HG02759 (cell line): ENCODE measurements at regions not wholly inside any gene's neighbourhood (a gene's known extent, or its start where the extent isn't known, plus 50 kb on each side); places are given as distances from the start of the nearest gene placed in this dataset.
"Not testable (repeated sequence)": the region's sequence is repeated elsewhere in the genome, so short reads cannot be mapped to it uniquely, and the experiment has no call there.

Source experiments
- ATAC-seq: cut with Tn5 transposase; IDR thresholded peaks from one replicate; pipeline ENCODE4 v1.9.1; 2021; ENCODE audit warnings: mild to moderate bottlenecking, moderate library complexity; ENCODE audit not compliant: unreplicated experiment

- no peak for ATAC-seq
Measured at GRCh38 chr5:116897291-116897690, 322.7 kb upstream of the SEMA6A start.

- ATAC-seq: no peak
Measured at GRCh38 chr5:116896001-116896400, 321.4 kb upstream of the SEMA6A start.

- ATAC-seq: no peak
Measured at GRCh38 chr5:116892993-116893392, 318.4 kb upstream of the SEMA6A start.

- ATAC-seq: no peak
Measured at GRCh38 chr5:116887104-116887503, 312.5 kb upstream of the SEMA6A start.

GRCh38 chr5:116885825-116886224 lies 311.2 kb upstream of the SEMA6A start:
- ATAC-seq: peak; percentile 77

GRCh38 chr5:116883875-116884274 lies 309.3 kb upstream of the SEMA6A start:
- peak; percentile 47 for ATAC-seq

DNA sequence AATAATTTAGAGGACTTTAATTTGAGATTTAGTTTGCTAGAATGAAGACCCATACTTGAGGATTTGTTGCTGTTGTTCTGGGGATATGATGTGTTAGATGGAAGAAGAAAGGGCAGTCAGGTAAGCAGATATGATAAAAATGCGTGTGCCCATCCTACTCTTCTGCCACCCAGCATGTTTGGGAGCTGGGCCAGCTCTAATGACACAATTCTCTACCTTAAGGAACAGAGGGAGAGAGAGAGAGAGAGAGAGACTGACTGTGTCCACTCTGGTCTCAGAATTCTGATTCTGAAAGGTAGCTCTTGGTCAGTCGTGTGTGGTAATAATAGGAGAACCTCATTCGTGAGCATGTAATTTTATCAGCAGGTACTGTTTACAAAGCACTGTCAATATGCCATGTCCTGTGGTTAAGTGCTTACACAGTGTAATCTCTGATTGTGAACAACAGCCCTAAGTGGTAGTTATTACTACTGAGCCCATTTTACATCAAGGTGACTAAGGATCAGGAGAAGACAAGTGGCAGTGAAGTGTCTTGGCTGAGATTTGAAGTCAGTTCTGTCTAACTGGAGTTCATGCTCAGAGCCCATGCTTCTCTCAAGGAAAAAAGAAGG lies 307.4 kb upstream of the SEMA6A start:
- ATAC-seq: no peak

DNA sequence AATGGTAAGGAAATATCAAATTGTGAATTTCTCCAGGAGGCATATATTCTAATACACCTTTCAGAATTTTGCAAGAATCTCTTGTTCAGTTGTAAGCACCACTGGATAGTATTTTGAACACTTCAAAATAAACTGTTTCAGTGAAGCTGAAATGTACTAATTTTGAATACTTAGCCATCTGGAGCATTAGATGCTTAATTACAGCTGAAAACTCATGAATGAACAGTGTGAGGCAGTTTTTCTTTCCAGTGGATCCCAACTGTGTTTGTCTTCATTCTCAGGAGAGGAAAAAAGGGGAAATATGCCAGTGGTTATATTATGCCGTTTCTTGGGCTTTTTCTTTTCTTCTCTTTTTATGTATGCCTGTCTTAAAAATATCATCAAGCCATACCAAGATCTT lies 306.0 kb upstream of the SEMA6A start:
- no peak for ATAC-seq

DNA sequence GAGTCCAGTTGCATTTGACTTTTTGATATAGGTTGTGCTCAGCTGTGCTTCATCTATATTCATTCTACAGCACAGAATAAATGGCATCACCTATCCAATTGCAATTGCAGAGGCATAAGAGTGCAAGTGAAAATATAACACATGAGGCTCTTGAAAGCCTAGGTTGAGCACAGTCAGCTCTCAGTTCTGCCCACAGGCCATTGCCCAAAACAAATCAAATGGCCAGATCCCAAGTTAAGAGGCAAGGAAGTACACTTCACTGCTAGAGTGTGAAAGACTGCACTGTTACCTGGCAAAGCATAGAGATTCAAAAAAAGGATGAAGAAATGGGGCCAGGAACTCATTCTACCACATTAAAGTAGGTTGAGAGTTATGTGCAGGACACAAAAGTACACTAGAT lies 305.5 kb upstream of the SEMA6A start:
- ATAC-seq: peak; percentile 56

GRCh38 chr5:116876240-116876840 lies 301.7 kb upstream of the SEMA6A start:
- no peak for ATAC-seq

DNA sequence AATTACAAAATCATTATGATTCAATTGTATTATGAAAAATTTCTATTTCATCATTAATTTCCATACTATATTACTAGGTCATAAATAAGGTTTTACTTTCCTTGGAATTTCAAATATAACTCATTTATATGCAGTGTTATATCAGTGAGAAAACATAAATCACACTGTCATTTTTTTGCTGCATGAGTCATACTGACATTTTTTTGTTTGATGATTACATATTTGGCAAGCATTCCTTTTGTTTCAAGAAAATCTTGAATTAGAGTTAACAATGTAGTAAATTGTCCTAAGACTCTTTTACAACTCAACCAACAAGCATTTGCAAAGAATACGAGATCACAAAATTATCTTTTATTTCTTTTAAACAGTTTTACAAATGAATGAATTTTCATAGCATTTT lies 298.4 kb upstream of the SEMA6A start:
- no peak for ATAC-seq

DNA sequence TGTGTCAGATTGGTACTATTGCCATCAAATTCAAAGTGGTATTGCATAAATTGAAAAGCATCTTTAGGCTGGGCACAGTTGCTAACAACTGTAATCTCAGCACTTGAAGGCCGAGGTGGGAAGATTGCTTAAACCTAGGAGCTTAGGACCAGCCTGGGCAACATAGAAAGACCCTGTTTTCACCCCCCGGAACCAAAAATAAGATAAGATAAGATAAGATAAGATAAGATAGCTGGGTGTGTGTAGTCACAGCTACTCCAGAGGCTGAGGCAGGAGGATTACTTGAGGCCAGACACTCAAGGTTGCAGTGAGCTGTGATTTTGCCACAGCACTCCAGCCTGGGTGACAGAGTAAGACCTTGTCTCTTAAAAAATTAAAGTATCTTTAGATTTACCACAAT lies 297.9 kb upstream of the SEMA6A start:
- ATAC-seq: no peak

- ATAC-seq: not testable (repeated sequence)
Measured at GRCh38 chr5:116867825-116868224, 293.2 kb upstream of the SEMA6A start.

DNA sequence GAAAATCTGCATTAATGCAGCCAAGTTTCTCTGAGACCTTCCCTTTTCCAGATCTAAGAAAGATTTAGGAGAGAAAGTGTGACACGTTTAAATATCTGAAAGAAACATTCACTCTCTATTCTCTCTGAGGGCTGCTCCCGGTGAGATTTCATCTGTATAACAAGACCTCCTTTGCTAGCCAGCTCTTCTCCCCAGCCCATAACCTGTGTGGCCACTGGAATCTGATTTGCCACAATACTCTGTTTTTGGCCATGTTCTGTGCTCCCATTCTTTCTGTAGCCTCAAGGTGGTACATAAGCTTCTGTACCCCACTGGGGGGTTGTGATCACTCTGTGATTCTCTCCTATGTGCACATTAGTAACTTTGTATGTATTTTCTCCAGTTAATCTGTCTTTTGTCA lies 291.0 kb upstream of the SEMA6A start:
- ATAC-seq: no peak

DNA sequence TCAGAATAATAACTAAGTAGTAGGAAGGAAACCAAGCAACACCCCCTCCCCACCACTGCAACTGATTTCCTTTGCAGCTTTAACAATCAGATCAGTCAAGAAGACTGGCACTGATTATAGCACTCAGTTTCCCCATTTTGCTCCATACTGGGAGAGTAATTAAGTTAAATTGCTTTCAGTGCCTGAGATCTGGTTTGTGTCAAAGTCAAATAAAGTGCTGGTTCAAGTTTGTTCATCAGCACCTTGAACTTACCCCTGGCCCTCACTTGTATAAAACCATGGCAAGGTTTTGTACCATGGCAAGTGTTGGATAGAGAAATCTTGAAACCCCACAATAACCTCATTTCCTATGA lies 290.2 kb upstream of the SEMA6A start:
- ATAC-seq: no peak

- no peak for ATAC-seq
Measured at GRCh38 chr5:116864157-116864837, 289.7 kb upstream of the SEMA6A start.

DNA sequence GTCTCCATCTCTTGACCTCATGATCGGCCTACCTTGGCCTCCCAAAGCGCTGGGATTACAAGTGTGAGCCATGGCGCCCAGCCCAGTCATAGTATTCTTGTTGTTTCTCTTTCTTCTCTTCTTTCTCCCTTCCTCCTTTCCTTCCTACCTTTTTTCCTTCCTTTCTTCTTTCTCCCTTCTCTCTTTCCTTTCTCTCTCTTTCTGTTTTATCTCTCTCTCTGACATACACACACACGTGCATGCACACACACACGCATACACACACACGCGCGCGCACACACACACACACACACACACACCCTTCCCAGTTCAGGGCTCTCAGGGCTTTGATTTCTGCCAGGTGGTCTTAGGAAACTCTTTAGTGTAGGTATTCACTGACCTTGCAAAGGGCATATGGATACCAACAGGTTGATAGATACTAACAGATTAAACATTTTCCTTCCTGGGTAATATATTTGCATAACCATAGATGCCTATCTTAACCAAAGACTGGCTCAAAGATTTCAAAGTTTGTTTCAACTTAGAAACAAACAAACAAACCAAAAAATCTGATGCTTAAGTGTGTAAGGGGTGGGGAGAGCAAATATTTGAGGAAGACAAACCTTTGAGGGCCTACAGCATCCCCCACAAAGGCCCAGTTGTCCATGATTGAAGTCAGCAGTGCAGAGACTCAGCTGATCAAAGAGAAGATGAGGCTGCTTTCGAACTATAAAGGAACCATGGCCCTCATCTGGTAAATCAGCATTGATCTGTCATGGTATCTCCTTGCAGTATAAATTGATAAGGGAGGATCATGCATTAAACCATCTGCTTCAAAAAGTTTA lies 288.2 kb upstream of the SEMA6A start:
- no peak for ATAC-seq

- ATAC-seq: no peak
Measured at GRCh38 chr5:116861666-116862065, 287.0 kb upstream of the SEMA6A start.

DNA sequence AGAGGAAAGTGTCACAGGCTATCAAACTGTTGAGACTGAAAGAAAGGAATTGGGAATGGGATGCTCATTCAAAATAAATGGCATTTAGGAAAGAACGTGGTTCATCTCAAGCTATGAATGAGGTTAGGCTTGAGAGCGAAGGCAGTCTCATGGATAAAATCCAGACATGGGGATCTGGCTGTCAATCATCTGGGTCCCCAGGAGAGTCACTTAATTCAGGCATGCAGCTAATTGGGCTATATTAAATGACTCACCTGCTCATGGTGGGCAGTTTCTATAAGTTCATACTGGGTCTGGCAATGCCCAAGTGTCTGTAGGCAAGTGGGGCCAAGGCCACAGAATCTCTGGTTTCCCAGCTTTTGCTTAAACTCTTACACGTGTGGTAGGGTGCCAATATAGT lies 286.5 kb upstream of the SEMA6A start:
- ATAC-seq: no peak

- ATAC-seq: no peak
Measured at GRCh38 chr5:116859666-116860320, 285.2 kb upstream of the SEMA6A start.

DNA sequence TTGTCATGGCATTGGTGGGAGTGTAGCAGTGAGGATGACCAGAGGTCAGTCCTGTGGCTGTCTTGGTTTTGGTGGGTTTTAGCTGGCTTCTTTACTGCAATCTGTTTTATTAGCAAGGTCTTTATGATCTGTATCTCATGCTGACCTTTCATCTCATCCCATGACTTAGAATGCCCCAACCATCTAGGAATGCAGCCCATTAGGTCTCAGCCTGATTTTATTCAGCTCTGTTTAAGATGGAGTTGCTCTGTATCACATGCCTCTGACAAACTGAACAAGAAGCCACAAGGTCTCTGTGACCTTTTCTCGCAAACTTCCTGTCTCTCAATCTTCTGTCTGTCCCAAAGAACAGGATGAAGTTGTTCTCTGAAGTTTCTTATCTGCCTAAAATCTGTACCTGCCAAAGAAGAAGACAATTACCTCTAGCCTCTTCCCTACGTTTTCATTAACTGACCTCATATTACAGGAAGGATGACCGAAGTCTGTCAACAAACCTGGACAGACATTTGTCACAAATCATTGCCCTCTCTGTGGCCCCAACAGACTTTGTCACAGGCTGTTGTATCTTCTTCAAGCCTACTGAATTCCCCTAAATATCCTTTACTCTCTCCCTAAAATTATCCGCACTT lies 284.2 kb upstream of the SEMA6A start:
- no peak for ATAC-seq
